Large intestine (tissue), 3 donors: ENCODE measurements at regions not wholly inside any gene's neighbourhood (a gene's known extent, or its start where the extent isn't known, plus 50 kb on each side); places are given as distances from the start of the nearest gene placed in this dataset.

Source experiments
- DNase-seq, 2 donors: peaks; one replicate each; pipeline versions ENCODE4 v3.0.0 to v3.0.0-alpha.2; 2013
- H3K27ac ChIP-seq: one replicate; pipeline ENCODE4 v1.5.1; 2013; ENCODE audit warnings: low read length
- H3K27me3 ChIP-seq: 2 replicates; pipeline ENCODE4 v1.6.1; 2013; ENCODE audit warnings: low read length; ENCODE audit not compliant: control insufficient read depth, insufficient read depth
- H3K36me3 ChIP-seq: 2 replicates; pipeline ENCODE4 v1.6.1; 2013; ENCODE audit warnings: low read length; ENCODE audit not compliant: control insufficient read depth, insufficient read depth
- H3K4me1 ChIP-seq: one replicate; pipeline ENCODE4 v1.6.1; 2013; ENCODE audit warnings: low read length; ENCODE audit not compliant: control insufficient read depth, insufficient read depth
- H3K4me3 ChIP-seq: one replicate; pipeline ENCODE4 v1.5.1; 2013; ENCODE audit warnings: low read length
- H3K9me3 ChIP-seq: one replicate; pipeline ENCODE4 v1.6.1; 2013; ENCODE audit warnings: mild to moderate bottlenecking, low read depth, low read length, moderate library complexity; ENCODE audit not compliant: control insufficient read depth
- WGBS: methylation state at CpG from one replicate; pipeline ENCODE4 v1.1.5; 2013; ENCODE audit warnings: low lambda C conversion rate; ENCODE audit not compliant: insufficient coverage; 5-methylcytosine and 5-hydroxymethylcytosine counted together

GRCh38 chr12:125381373-125381772, 316.1 kb downstream of the AACS start:
- Histone ChIP-seq H3K9me3 (no peaks in the 10 kb centered on the region), H3K27me3 (no peaks in the 10 kb centered on the region), H3K4me3 (no peak overlapping the region), H3K27ac (no peak overlapping the region), H3K4me1 (peaks cover under 1% of the 10 kb centered on the region), H3K36me3 (no peaks in the 10 kb centered on the region)
- no peak for DNase-seq
- WGBS = no CpG with 5 or more reads among the region's 4 CpGs

DNA sequence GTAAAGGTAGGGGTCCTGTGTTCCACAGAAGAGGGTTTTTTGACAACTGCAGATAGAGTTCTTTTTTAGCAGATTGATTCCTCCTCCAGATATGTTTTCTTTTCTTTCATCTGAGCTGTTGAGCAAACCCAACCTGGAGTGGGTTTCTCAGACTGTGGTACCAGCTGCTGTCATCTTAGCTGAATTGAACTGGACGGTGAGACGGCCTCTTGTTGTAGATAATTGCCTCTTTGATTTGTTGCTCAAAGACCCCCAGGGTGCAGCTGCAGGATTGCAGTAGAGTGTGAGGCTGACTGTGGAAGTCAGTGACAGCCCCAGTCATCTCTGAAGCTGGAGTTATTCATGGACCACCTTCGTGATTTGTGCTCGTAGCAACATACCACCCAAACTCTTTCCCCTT, 317.7 kb downstream of the AACS start:
- no peaks in the 10 kb centered on the region for H3K36me3 ChIP-seq
- H3K27me3 ChIP-seq = no peaks in the 10 kb centered on the region
- no peak for DNase-seq
- no peak overlapping the region for H3K27ac ChIP-seq
- H3K9me3 ChIP-seq = no peaks in the 10 kb centered on the region
- peaks cover 6% of the 10 kb centered on the region for H3K4me1 ChIP-seq
- no peak overlapping the region for H3K4me3 ChIP-seq
- no CpG with 5 or more reads among the region's 4 CpGs for WGBS

DNA sequence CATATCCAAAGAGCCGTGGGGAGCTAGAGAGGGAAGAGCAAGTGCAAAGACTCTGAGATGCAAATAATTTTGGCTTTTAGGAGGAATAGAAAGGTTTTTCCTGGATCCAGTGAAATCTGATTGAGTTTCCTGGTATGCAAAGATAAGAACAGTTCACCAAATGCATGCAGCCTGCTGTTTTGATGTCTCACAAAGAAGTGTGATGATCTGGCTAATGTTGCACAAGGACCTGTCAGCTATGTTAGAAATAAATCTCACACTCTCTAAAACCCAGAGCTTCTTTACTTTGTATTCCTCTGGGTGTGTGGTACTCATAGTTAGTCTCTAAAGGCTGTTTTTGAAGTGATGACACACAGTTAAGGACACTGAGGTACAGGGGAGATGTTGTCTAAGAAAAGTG, 321.4 kb downstream of the AACS start:
- Histone ChIP-seq H3K27me3 (no peaks in the 10 kb centered on the region), H3K27ac (no peak overlapping the region), H3K4me1 (peaks cover 6% of the 10 kb centered on the region), H3K4me3 (no peak overlapping the region), H3K36me3 (no peaks in the 10 kb centered on the region), H3K9me3 (no peaks in the 10 kb centered on the region)
- no peak for DNase-seq
- WGBS = 80% methylated on average over 1 of the region's 1 CpG

DNA sequence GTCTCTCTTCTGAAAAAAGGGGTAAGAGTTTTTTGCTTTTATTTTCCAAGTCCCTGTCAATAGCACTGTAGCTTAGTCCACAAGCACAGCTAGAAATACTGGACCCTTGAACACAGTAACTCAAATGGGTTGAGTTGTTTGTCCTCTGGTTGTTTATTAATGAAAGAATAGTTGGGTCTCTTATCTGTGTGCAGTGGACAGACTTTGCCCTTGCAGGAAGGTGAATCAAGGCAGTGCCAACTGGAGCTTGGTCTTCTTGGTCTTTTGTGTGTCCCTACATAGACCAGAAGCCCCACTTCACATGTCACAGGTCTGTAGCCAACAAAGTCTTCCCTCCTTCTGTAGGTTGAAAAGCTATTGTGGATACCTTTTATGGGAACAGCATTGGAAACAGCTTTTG, 322.0 kb downstream of the AACS start:
- Histone ChIP-seq H3K9me3 (no peaks in the 10 kb centered on the region), H3K4me1 (peaks cover 6% of the 10 kb centered on the region), H3K27me3 (no peaks in the 10 kb centered on the region), H3K4me3 (no peak overlapping the region), H3K27ac (no peak overlapping the region), H3K36me3 (no peaks in the 10 kb centered on the region)
- DNase-seq = peak; percentile 12 to 34

DNA sequence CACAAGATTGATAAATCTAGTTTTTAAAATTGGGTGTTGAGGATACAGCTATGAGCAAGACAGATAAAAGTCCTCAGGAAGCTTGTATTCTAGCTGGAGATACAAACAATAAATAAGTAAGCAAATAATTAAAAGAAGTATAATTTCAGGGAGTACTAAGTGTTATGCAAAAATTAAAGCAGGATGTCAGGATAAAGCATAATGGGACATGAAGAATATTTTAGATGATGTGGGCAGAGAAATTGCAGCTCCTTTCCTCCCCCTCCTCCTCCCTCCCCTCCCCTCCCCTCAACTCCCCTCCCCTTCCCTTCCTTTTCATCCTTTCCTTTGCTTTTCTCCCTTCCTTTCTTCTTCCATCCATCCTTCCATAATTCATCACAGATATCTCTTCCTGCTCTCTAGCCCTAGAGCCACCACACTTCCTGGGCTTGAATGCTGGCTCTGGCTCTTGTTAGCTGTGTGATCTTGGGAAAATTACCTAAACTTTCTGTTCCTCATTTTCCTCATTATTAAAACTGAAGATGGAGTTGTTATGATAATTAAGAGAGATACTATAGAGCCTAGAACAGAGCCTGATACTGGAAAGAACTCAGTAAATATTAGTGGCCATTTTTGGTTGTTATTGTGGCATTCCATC, 323.9 kb downstream of the AACS start:
- no peaks in the 10 kb centered on the region for H3K27me3 ChIP-seq
- H3K4me1 ChIP-seq = peaks cover 6% of the 10 kb centered on the region
- no peak overlapping the region for H3K4me3 ChIP-seq
- no peak for DNase-seq
- H3K9me3 ChIP-seq = no peaks in the 10 kb centered on the region
- H3K27ac ChIP-seq = no peak overlapping the region
- H3K36me3 ChIP-seq = no peaks in the 10 kb centered on the region

DNA sequence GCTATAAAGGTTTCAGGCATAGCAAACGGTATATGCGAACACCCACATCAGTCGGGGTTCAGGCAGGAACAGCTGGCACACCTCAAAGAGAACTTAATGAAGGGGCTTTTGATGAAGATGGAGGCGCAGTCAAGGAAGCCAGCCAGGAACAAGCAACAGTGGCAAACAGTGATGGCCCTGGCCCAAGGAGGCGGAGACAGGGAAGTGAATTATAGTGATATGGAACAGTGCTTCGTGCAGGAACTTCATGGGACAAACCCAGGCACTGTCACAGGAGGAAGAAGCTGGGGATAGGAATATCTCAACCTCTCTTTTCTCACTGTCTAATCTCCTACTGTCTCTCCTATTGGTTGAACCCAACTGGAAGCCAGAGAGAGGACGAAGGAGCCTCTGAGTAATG, 328.3 kb downstream of the AACS start:
- peaks cover under 1% of the 10 kb centered on the region for H3K9me3 ChIP-seq
- no peaks in the 10 kb centered on the region for H3K27me3 ChIP-seq
- WGBS = 71% methylated on average over 1 of the region's 7 CpGs
- no peak overlapping the region for H3K4me3 ChIP-seq
- H3K4me1 ChIP-seq = no peaks in the 10 kb centered on the region
- no peak overlapping the region for H3K27ac ChIP-seq
- DNase-seq = no peak
- no peaks in the 10 kb centered on the region for H3K36me3 ChIP-seq

DNA sequence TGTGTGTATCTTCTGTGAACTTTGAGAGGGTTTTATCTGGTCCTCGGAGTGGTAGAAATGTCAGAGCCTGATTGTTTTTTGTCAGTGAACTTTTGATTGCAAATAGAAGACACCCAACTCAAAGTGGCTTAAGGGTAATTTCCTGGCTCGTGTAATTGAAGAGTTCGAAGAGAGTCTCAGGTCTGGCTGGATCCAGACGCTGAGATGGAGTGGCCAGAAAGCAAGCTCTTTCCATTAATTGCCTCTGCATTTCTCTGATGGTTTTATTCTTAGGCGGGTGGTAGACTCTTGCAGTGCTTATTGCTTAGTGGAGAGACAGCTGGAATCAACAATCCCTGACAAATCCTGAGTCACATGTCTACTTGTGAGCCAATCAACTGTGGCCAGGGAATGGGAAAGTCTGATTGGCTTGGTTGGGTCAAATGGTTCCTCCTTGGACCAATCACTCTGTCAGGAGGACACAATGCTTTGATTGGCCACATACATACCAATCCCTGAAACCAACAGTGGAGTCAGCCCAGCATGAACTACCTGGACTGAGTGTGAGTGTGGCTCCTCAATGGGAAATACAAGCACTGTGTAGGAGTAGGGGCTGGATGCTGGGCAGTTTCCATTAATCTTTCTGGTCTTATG, 330.5 kb downstream of the AACS start:
- no peak overlapping the region for H3K27ac ChIP-seq
- no peaks in the 10 kb centered on the region for H3K36me3 ChIP-seq
- no peaks in the 10 kb centered on the region for H3K4me1 ChIP-seq
- WGBS = 80% methylated on average over 2 of the region's 5 CpGs
- no peaks in the 10 kb centered on the region for H3K27me3 ChIP-seq
- DNase-seq = no peak
- H3K9me3 ChIP-seq = peaks cover 7% of the 10 kb centered on the region
- H3K4me3 ChIP-seq = no peak overlapping the region

DNA sequence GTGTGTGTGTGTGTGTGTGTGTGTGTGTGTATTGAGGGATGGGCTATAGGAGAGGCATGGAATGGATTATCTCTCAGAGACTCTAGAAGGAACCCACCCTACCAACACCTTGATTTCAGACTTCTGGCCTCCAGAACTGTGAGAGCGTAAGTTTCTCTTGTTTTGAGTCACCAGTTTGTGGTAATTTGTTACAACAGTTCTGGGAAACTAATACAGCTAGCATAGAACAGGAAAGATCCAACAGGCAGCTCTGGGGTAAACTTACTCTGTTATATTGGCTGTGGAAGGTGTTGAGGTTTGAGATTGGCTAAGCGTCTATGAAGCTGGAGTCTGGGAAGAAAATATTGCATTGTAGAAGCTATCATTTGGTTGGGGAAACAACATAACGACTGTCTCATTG, 334.3 kb downstream of the AACS start:
- H3K4me3 ChIP-seq = no peak overlapping the region
- no CpG with 5 or more reads among the region's 3 CpGs for WGBS
- no peak for DNase-seq
- H3K9me3 ChIP-seq = peaks cover 7% of the 10 kb centered on the region
- H3K27ac ChIP-seq = no peak overlapping the region
- no peaks in the 10 kb centered on the region for H3K4me1 ChIP-seq
- no peaks in the 10 kb centered on the region for H3K27me3 ChIP-seq
- no peaks in the 10 kb centered on the region for H3K36me3 ChIP-seq

GRCh38 chr12:125402874-125403789, 337.9 kb downstream of the AACS start:
- H3K4me1 ChIP-seq = no peaks in the 10 kb centered on the region
- WGBS = no CpG with 5 or more reads among the region's 3 CpGs
- no peaks in the 10 kb centered on the region for H3K36me3 ChIP-seq
- peak in 1 of 2 donors; percentile 19 for DNase-seq
- no peak overlapping the region for H3K27ac ChIP-seq
- H3K4me3 ChIP-seq = no peak overlapping the region
- H3K27me3 ChIP-seq = no peaks in the 10 kb centered on the region
- H3K9me3 ChIP-seq = peaks cover 7% of the 10 kb centered on the region

DNA sequence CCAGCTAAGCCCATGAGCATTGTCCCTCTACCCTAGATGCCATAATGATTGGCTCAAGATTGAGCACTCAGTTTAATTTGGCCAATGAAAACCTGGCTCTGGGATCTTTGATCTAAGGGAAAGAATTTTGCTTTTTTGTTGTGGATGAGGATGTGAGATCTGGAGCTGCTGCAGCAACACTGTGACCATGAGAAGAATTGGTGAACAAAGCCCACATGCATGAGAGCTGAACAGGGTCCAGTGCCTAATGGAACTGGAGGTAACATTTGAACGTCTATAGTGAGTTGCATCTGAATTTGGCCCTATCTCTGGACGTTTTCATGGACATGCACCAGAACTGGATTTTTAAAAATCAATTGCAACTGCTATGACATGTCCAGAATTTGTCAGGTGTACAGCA, 338.6 kb downstream of the AACS start:
- no peak overlapping the region for H3K27ac ChIP-seq

More for the DNA sequence above, 338.6 kb downstream of the AACS start:
- Histone ChIP-seq H3K9me3 (peaks cover 4% of the 10 kb centered on the region), H3K36me3 (no peaks in the 10 kb centered on the region), H3K4me1 (no peaks in the 10 kb centered on the region), H3K4me3 (no peak overlapping the region), H3K27me3 (no peaks in the 10 kb centered on the region)
- DNase-seq = no peak
- WGBS = no CpG with 5 or more reads among the region's 2 CpGs
